CD14-positive monocyte (primary cell): ENCODE measurements at regions not wholly inside any gene's neighbourhood (a gene's known extent, or its start where the extent isn't known, plus 50 kb on each side); places are given as distances from the start of the nearest gene placed in this dataset.

Source experiments
- DNase-seq, 3 donors: peaks; one replicate each; pipeline ENCODE4 v3.0.0-alpha.2; 2011 to 2022
- H2AFZ ChIP-seq: 2 replicates; pipeline ENCODE4 v1.6.0; 2012; ENCODE audit warnings: mild to moderate bottlenecking, low read depth, low read length, inconsistent platforms; ENCODE audit not compliant: insufficient read depth, poor library complexity, severe bottlenecking
- H3K27ac ChIP-seq, 2 donors: 1 replicate in 1 of 2; 2 replicates in 1 of 2; pipeline ENCODE4 v1.5.1; 2012 to 2013; ENCODE audit warnings: low read length in 2 of 2, control low read depth in 1 of 2, inconsistent platforms in 1 of 2, low read depth in 1 of 2, mild to moderate bottlenecking in 1 of 2
- H3K27me3 ChIP-seq, 2 donors: one replicate each; pipeline versions ENCODE4 v1.6.0 to v1.6.1; 2011 to 2013; ENCODE audit warnings: low read length in 2 of 2; ENCODE audit not compliant: control insufficient read depth in 2 of 2, insufficient read depth in 2 of 2
- H3K36me3 ChIP-seq, 2 donors: replicated peaks in 1 of 2; 1 replicate in 1 of 2; 2 replicates in 1 of 2; pipeline versions ENCODE4 v1.5.1 to v1.6.1; 2012 to 2013; ENCODE audit warnings: low read length in 2 of 2, control low read depth in 1 of 2, inconsistent platforms in 1 of 2, mild to moderate bottlenecking in 1 of 2; ENCODE audit not compliant: insufficient read depth in 2 of 2, control insufficient read depth in 1 of 2
- H3K4me1 ChIP-seq, 2 donors: 1 replicate in 1 of 2; 2 replicates in 1 of 2; pipeline versions ENCODE4 v1.5.1 to v1.6.1; 2012 to 2013; ENCODE audit warnings: low read length in 2 of 2, control low read depth in 1 of 2, inconsistent platforms in 1 of 2, mild to moderate bottlenecking in 1 of 2, moderate library complexity in 1 of 2; ENCODE audit not compliant: insufficient read depth in 2 of 2, control insufficient read depth in 1 of 2
- H3K4me2 ChIP-seq: replicated peaks from 2 replicates; pipeline ENCODE3; 2012; ENCODE audit warnings: low read length, moderate library complexity, mild to moderate bottlenecking; ENCODE audit not compliant: poor library complexity, severe bottlenecking; ENCODE audit errors: extremely low read depth
- H3K4me3 ChIP-seq, 3 experiments: fragments of 200-600 bp in 1 of 3; sonication (generic) in 1 of 3; replicated peaks in 1 of 3; 1 replicate in 2 of 3; 2 replicates in 1 of 3; pipeline ENCODE4 v1.5.1; 2011 to 2013; ENCODE audit warnings: low read length in 3 of 3, mild to moderate bottlenecking in 3 of 3, control low read depth in 2 of 3, low read depth in 2 of 3, inconsistent platforms in 1 of 3, moderate library complexity in 1 of 3
- H3K79me2 ChIP-seq: 2 replicates; pipeline ENCODE4 v1.6.0; 2012; ENCODE audit warnings: mild to moderate bottlenecking, control low read depth, inconsistent platforms, low read length, moderate library complexity; ENCODE audit not compliant: insufficient read depth
- H3K9ac ChIP-seq: 2 replicates; pipeline ENCODE4 v1.6.0; 2017; ENCODE audit warnings: low read length, mild to moderate bottlenecking; ENCODE audit not compliant: insufficient read depth, poor library complexity, severe bottlenecking
- H3K9me3 ChIP-seq, 2 donors: replicated peaks in 1 of 2; 1 replicate in 1 of 2; 2 replicates in 1 of 2; pipeline versions ENCODE4 v1.5.1 to v1.6.1; 2012 to 2013; ENCODE audit warnings: low read length in 2 of 2, control low read depth in 1 of 2; ENCODE audit not compliant: control insufficient read depth in 1 of 2, insufficient read depth in 1 of 2
- H4K20me1 ChIP-seq: 2 replicates; pipeline ENCODE4 v1.6.0; 2012; ENCODE audit warnings: mild to moderate bottlenecking, low read length, control low read depth, moderate library complexity; ENCODE audit not compliant: insufficient read depth
- H3K27ac Mint-ChIP-seq, 7 donors: one replicate each; pipeline ENCODE4 v1.8.0; 2020; ENCODE audit warnings: mild to moderate bottlenecking in 7 of 7, mixed read lengths in 7 of 7, moderate library complexity in 6 of 7, inconsistent platforms in 2 of 7
- H3K27me3 Mint-ChIP-seq, 3 donors: one replicate each; pipeline ENCODE4 v1.8.0; 2021 to 2022; ENCODE audit warnings: low read depth in 3 of 3, mild to moderate bottlenecking in 3 of 3, mixed read lengths in 3 of 3, moderate library complexity in 3 of 3, inconsistent platforms in 1 of 3
- H3K36me3 Mint-ChIP-seq, 2 donors: one replicate each; pipeline ENCODE4 v1.8.0; 2020; ENCODE audit warnings: mixed read lengths in 2 of 2, inconsistent platforms in 1 of 2, mild to moderate bottlenecking in 1 of 2
- H3K4me1 Mint-ChIP-seq: one replicate; pipeline ENCODE4 v1.8.0; 2020; ENCODE audit warnings: mild to moderate bottlenecking, mixed read lengths
- H3K4me3 Mint-ChIP-seq, 2 donors: one replicate each; pipeline ENCODE4 v1.8.0; 2020; ENCODE audit warnings: mild to moderate bottlenecking in 2 of 2, mixed read lengths in 2 of 2, moderate library complexity in 1 of 2
- H3K9me3 Mint-ChIP-seq, 7 donors: one replicate each; pipeline ENCODE4 v1.8.0; 2020 to 2022; ENCODE audit warnings: mixed read lengths in 7 of 7, mild to moderate bottlenecking in 6 of 7, moderate library complexity in 6 of 7, inconsistent platforms in 2 of 7
- WGBS: methylation state at CpG from one replicate; pipeline ENCODE4 v1.1.5; 2013; ENCODE audit warnings: missing lambda C conversion rate; ENCODE audit not compliant: insufficient coverage; 5-methylcytosine and 5-hydroxymethylcytosine counted together
- intact Hi-C, 2 donors: fragments of 100-400 bp; cut with micrococcal nuclease; formaldehyde crosslinking; loops; one replicate each; pipeline versions ENCODE4 v1.15.0 to v1.15.1; 2023
- TF ChIP-seq, protein P1 (sequence below): fragments of 200-600 bp; IDR thresholded peaks from one replicate; pipeline ENCODE4 v1.8.0; 2022; ENCODE audit warnings: antibody characterized with exemption, mild to moderate bottlenecking

DNA sequence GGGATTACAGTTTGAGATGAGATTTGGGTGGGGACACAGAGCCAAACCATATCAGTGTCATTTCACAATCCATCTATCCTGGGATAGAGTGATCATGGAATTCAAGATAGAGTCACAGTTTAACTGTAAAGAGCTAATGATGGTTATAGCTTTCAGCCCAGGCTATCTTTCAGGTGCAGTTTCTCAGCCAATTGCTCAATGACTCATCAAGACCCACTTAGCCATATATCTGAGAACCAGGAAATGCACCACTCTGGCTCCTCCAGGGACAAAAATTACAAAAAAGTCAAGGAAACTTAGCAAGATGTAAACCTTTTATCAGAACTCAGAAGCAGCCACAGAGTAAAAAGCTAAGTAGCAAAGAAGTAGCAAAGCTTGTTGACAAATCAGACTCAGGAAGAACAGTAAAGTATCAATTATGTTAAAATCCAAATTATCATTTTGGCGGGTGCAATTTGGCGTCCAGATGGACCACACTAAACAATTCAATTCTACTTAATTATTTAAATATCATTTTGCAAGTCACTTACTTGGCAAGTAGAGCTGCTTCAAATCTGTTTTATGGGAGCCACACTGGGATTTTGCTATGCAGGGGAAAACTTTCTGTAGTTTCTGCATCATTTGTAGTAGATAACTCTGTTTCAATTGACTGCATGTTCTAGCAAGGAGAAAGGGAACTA is 169.4 kb downstream of the TLE1 start:
- 100% methylated on average over 2 of the region's 2 CpGs for WGBS
- intact Hi-C loops = no loop called here
- TF ChIP-seq, protein P1, sequence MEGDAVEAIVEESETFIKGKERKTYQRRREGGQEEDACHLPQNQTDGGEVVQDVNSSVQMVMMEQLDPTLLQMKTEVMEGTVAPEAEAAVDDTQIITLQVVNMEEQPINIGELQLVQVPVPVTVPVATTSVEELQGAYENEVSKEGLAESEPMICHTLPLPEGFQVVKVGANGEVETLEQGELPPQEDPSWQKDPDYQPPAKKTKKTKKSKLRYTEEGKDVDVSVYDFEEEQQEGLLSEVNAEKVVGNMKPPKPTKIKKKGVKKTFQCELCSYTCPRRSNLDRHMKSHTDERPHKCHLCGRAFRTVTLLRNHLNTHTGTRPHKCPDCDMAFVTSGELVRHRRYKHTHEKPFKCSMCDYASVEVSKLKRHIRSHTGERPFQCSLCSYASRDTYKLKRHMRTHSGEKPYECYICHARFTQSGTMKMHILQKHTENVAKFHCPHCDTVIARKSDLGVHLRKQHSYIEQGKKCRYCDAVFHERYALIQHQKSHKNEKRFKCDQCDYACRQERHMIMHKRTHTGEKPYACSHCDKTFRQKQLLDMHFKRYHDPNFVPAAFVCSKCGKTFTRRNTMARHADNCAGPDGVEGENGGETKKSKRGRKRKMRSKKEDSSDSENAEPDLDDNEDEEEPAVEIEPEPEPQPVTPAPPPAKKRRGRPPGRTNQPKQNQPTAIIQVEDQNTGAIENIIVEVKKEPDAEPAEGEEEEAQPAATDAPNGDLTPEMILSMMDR = no peak

DNA sequence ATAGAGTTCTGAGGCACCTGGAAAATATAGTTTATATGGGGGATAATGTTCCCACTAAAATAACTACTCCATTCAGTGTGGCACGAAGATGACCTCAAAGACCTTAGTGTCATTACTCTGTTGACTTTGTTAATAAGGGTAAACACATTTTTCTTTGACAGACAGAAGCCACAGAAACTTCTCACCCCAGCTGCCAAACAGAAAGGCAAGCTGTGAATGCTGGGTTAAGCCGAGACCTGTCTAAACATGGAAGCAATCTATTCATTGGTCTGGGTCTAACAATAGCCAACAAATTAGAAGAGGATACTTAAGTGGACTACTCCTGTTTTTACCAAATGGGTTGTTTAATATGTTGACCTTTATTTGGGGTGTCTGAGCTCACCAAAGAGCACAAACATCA is 171.4 kb downstream of the TLE1 start:
- no peak overlapping the region for H3K4me3 ChIP-seq
- no peak overlapping the region for H2AFZ ChIP-seq
- no peak overlapping the region for H3K4me3 Mint-ChIP-seq
- peaks cover 7% of the 10 kb centered on the region for H3K4me1 Mint-ChIP-seq
- H3K4me1 ChIP-seq = no peaks in the 10 kb centered on the region
- peaks cover 0 to 4% (median 2%) of the 10 kb centered on the region in 3 donors for H3K27me3 Mint-ChIP-seq
- H3K9me3 ChIP-seq = no peaks in the 10 kb centered on the region
- intact Hi-C loops = no loop called here
- no peaks in the 10 kb centered on the region for H3K36me3 ChIP-seq
- H3K79me2 ChIP-seq = no peaks in the 10 kb centered on the region
- no peaks in the 10 kb centered on the region for H3K27me3 ChIP-seq
- H4K20me1 ChIP-seq = no peaks in the 10 kb centered on the region
- H3K4me2 ChIP-seq = no peak overlapping the region
- no peak for DNase-seq
- 100% methylated on average over 1 of the region's 2 CpGs for WGBS
- no peak overlapping the region for H3K9ac ChIP-seq
- TF ChIP-seq, protein P1 = no peak
- no peak overlapping the region for H3K27ac ChIP-seq
- no peaks in the 10 kb centered on the region for H3K36me3 Mint-ChIP-seq
- peaks cover 0 to 6% (median 0%) of the 10 kb centered on the region in 7 donors for H3K9me3 Mint-ChIP-seq
- H3K27ac Mint-ChIP-seq = no peak overlapping the region

More for the DNA sequence above, 169.4 kb downstream of the TLE1 start:
- Histone ChIP-seq H3K9me3 (no peaks in the 10 kb centered on the region), H3K4me2 (no peak overlapping the region), H3K4me1 (no peaks in the 10 kb centered on the region), H2AFZ (no peak overlapping the region), H3K27ac (no peak overlapping the region), H3K79me2 (no peaks in the 10 kb centered on the region), H3K4me3 (no peak overlapping the region), H3K9ac (no peak overlapping the region), H3K36me3 (no peaks in the 10 kb centered on the region), H4K20me1 (no peaks in the 10 kb centered on the region), H3K27me3 (no peaks in the 10 kb centered on the region)
- Mint-ChIP-seq H3K4me3 (no peak overlapping the region), H3K27ac (no peak overlapping the region), H3K9me3 (peaks cover 0 to 6% (median 0%) of the 10 kb centered on the region in 7 donors), H3K27me3 (peaks cover 0 to 4% (median 2%) of the 10 kb centered on the region in 3 donors), H3K36me3 (no peaks in the 10 kb centered on the region), H3K4me1 (peaks cover 9% of the 10 kb centered on the region)
- no peak for DNase-seq
